ENCODE measurements at regions not wholly inside any gene's neighbourhood (a gene's known extent, or its start where the extent isn't known, plus 50 kb on each side); places are given as distances from the start of the nearest gene placed in this dataset.

DNA sequence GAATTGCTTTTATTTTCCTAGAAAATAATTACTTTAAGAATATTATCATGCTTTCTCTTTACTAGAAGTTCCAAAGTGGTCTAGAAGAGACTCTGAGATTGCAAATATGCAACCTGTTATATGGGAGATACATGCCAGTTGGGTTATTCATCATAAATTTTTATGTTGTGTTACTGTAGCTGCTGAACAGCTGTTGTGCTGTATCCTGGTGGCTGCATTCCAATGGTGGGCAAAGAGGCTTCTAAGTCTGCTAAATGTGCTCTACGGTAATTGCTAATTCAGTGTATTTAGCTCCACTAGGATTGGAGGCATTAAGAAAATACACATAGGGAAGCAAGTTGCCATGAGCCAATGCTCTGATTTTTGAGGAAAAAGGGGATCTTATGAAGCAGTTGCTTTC lies 409.0 kb downstream of the TUSC7 start:
- Mint-ChIP-seq H3K36me3 (no peaks in the 10 kb centered on the region), H3K9me3 (peaks cover 0 to 14% (median 2%) of the 10 kb centered on the region in 5 donors), H3K27ac (no peak overlapping the region), H3K4me1 (no peaks in the 10 kb centered on the region), H3K27me3 (no peaks in the 10 kb centered on the region), H3K4me3 (no peak overlapping the region)
- H3K36me3 ChIP-seq (ENCODE audit: insufficient read depth, low read length): no peaks in the 10 kb centered on the region
- no peak overlapping the region for H3K27ac ChIP-seq (ENCODE audit: low read depth, low read length)
- CTCF ChIA-PET: no interaction called here
- POLR2A ChIA-PET: no interaction called here
- DNase-seq: no peak
- H3K27me3 ChIP-seq (ENCODE audit: insufficient read depth, low read length, poor library complexity, severe bottlenecking): no peaks in the 10 kb centered on the region
- H3K9me3 ChIP-seq (ENCODE audit: low read length): no peaks in the 10 kb centered on the region
- H3K4me1 ChIP-seq (ENCODE audit: insufficient read depth, low read length): no peaks in the 10 kb centered on the region
- no peak overlapping the region for H3K4me3 ChIP-seq (ENCODE audit: low read length)

DNA sequence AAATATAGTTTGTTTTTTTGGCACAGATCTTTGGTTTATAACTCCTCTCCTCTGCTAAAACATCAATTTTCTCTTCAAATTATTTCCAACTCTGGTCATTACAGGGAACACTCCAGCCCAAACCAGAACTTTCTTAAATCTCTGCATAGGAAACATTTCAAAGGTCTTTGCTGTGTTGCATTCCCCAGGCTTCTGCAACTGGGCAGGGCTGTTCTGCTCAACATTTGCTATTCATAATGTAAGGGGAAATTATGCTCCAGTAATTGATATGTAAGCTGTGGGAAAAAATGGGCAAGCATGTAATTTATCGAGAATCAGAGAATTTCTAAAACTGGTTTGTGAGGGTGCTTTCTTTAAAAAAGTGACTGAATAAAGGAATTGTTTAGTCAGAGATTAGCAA lies 410.4 kb downstream of the TUSC7 start:
- H3K4me3 Mint-ChIP-seq: no peak overlapping the region
- H3K36me3 Mint-ChIP-seq: no peaks in the 10 kb centered on the region
- Histone ChIP-seq H3K9me3 (ENCODE audit: low read length) (no peaks in the 10 kb centered on the region), H3K4me1 (ENCODE audit: insufficient read depth, low read length) (no peaks in the 10 kb centered on the region), H3K4me3 (ENCODE audit: low read length) (no peak overlapping the region), H3K27me3 (ENCODE audit: insufficient read depth, low read length, poor library complexity, severe bottlenecking) (no peaks in the 10 kb centered on the region), H3K27ac (ENCODE audit: low read depth, low read length) (no peak overlapping the region), H3K36me3 (ENCODE audit: insufficient read depth, low read length) (no peaks in the 10 kb centered on the region)
- H3K27me3 Mint-ChIP-seq: no peaks in the 10 kb centered on the region
- POLR2A ChIA-PET: no interaction called here
- H3K4me1 Mint-ChIP-seq: no peaks in the 10 kb centered on the region
- H3K27ac Mint-ChIP-seq: no peak overlapping the region
- DNase-seq: no peak
- H3K9me3 Mint-ChIP-seq: peaks cover 0 to 11% (median 2%) of the 10 kb centered on the region in 5 donors
- CTCF ChIA-PET: no interaction called here

DNA sequence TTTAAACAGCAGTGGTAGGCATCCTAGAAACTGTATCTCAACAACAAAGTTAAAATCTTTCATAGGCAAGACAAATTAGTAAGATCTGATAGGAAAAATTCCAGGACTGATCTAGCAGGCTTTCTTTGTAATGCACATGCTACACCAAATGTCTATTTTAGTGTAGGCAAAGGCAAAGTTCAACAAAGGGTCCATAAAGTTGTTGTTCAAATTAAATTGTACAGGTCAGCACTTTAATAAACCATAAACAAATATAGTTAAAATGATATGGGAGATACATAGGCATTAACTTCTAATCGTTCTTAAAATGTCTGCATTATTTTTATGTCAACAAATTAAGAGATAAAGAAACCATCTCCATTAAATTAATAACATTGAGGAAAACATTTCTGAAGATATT lies 413.0 kb downstream of the TUSC7 start:
- Mint-ChIP-seq H3K9me3 (peaks cover 0 to 9% (median 0%) of the 10 kb centered on the region in 5 donors), H3K4me3 (no peak overlapping the region), H3K4me1 (no peaks in the 10 kb centered on the region), H3K36me3 (no peaks in the 10 kb centered on the region), H3K27me3 (no peaks in the 10 kb centered on the region), H3K27ac (no peak overlapping the region)
- Histone ChIP-seq H3K27ac (ENCODE audit: low read depth, low read length) (no peak overlapping the region), H3K36me3 (ENCODE audit: insufficient read depth, low read length) (no peaks in the 10 kb centered on the region), H3K4me3 (ENCODE audit: low read length) (no peak overlapping the region), H3K4me1 (ENCODE audit: insufficient read depth, low read length) (no peaks in the 10 kb centered on the region), H3K9me3 (ENCODE audit: low read length) (no peaks in the 10 kb centered on the region), H3K27me3 (ENCODE audit: insufficient read depth, low read length, poor library complexity, severe bottlenecking) (no peaks in the 10 kb centered on the region)
- ChIA-PET CTCF (no interaction called here), POLR2A (no interaction called here)
- no peak for DNase-seq

GRCh38 chr3:117126460-117126859 lies 416.9 kb downstream of the TUSC7 start:
- no peaks in the 10 kb centered on the region for H3K27me3 Mint-ChIP-seq
- no peaks in the 10 kb centered on the region for H3K36me3 ChIP-seq (ENCODE audit: insufficient read depth, low read length)
- H3K36me3 Mint-ChIP-seq: no peaks in the 10 kb centered on the region
- no peaks in the 10 kb centered on the region for H3K4me1 ChIP-seq (ENCODE audit: insufficient read depth, low read length)
- H3K4me1 Mint-ChIP-seq: no peaks in the 10 kb centered on the region
- no peak overlapping the region for H3K27ac ChIP-seq (ENCODE audit: low read depth, low read length)
- H3K27ac Mint-ChIP-seq: no peak overlapping the region
- H3K4me3 ChIP-seq (ENCODE audit: low read length): no peak overlapping the region
- H3K4me3 Mint-ChIP-seq: no peak overlapping the region
- ChIA-PET CTCF (no interaction called here), POLR2A (no interaction called here)
- H3K27me3 ChIP-seq (ENCODE audit: insufficient read depth, low read length, poor library complexity, severe bottlenecking): no peaks in the 10 kb centered on the region
- no peak for DNase-seq
- no peaks in the 10 kb centered on the region for H3K9me3 ChIP-seq (ENCODE audit: low read length)
- peaks cover 0 to 7% (median 0%) of the 10 kb centered on the region in 5 donors for H3K9me3 Mint-ChIP-seq

DNA sequence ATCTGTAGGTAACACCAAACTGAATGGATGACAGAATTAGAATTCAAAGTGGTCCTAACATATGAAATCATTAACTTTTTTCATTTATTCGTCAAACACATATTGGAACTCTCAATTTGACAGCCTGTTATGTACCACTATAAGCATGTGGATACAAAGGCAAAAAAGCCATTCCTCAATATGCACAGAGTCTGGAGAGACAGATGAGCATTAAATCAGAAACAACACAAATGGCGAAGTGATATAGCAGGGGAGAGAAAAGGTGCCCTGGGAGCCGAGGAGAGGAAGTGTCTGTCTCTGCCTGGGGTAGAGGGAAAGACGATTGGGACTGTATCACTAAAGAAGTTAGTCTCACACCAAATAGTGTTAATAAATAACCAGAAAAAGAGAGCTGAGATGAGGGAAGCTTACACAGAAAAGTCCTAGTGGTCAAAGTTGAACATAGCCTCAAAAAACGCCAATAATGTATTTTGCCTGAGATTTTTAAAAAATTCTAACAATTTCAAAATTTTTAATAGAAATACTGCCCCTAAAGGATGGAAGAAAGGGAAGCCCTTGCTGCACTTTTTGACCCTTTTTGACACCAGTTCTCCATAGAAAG lies 417.5 kb downstream of the TUSC7 start:
- Histone ChIP-seq H3K27ac (ENCODE audit: low read depth, low read length) (no peak overlapping the region), H3K4me1 (ENCODE audit: insufficient read depth, low read length) (no peaks in the 10 kb centered on the region), H3K27me3 (ENCODE audit: insufficient read depth, low read length, poor library complexity, severe bottlenecking) (no peaks in the 10 kb centered on the region), H3K9me3 (ENCODE audit: low read length) (no peaks in the 10 kb centered on the region), H3K4me3 (ENCODE audit: low read length) (no peak overlapping the region), H3K36me3 (ENCODE audit: insufficient read depth, low read length) (no peaks in the 10 kb centered on the region)
- peaks cover 0 to 7% (median 0%) of the 10 kb centered on the region in 5 donors for H3K9me3 Mint-ChIP-seq
- H3K4me3 Mint-ChIP-seq: no peak overlapping the region
- no peaks in the 10 kb centered on the region for H3K27me3 Mint-ChIP-seq
- H3K27ac Mint-ChIP-seq: no peak overlapping the region
- no peaks in the 10 kb centered on the region for H3K4me1 Mint-ChIP-seq
- DNase-seq: no peak
- CTCF ChIA-PET: no interaction called here
- POLR2A ChIA-PET: no interaction called here
- no peaks in the 10 kb centered on the region for H3K36me3 Mint-ChIP-seq

DNA sequence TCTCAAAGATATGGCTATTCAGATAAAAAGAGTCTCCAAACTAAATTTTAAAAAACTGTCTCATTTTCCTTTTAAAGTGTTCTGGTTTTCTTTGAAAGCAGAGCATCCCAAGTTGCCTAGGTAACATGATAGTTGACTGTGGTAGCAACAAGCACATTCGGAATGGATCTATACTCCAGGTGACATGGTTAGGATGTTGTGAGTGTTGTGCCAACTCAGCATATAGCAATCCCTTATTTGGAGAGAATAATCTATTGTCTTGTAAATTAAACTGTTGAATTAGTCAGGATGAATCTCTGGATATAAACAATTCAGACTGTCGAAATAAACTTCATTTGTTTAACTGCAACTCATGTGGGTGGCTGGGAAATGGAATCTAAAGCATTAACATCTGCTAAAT lies 418.6 kb downstream of the TUSC7 start:
- Mint-ChIP-seq H3K27ac (no peak overlapping the region), H3K4me3 (no peak overlapping the region), H3K27me3 (no peaks in the 10 kb centered on the region), H3K9me3 (peaks cover 0 to 7% (median 0%) of the 10 kb centered on the region in 5 donors), H3K36me3 (no peaks in the 10 kb centered on the region), H3K4me1 (no peaks in the 10 kb centered on the region)
- H3K27me3 ChIP-seq (ENCODE audit: insufficient read depth, low read length, poor library complexity, severe bottlenecking): no peaks in the 10 kb centered on the region
- no peaks in the 10 kb centered on the region for H3K4me1 ChIP-seq (ENCODE audit: insufficient read depth, low read length)
- ChIA-PET CTCF (no interaction called here), POLR2A (no interaction called here)
- H3K36me3 ChIP-seq (ENCODE audit: insufficient read depth, low read length): no peaks in the 10 kb centered on the region
- DNase-seq: no peak
- H3K9me3 ChIP-seq (ENCODE audit: low read length): no peaks in the 10 kb centered on the region
- H3K27ac ChIP-seq (ENCODE audit: low read depth, low read length): no peak overlapping the region
- H3K4me3 ChIP-seq (ENCODE audit: low read length): no peak overlapping the region

DNA sequence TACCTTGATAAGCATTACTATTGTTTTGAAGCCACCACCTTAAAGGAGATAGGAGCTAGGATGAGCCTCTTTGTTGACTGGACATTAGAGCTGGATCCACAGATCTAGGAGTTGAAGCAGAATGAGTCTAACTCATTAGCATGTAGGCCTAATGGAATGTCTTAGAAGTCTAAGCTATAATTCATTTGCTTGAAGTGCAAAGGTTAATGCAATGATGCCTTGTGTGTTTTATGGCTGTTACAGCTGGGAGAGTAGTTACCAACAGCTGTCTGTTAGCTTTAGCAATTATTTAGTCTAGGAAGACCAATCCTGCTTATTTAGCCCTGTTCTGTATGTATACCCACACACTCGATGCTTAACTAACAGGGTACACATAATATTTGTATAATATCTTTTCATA lies 419.3 kb downstream of the TUSC7 start:
- H3K4me3 Mint-ChIP-seq: no peak overlapping the region
- H3K27ac Mint-ChIP-seq: no peak overlapping the region
- H3K9me3 Mint-ChIP-seq: peaks cover 0 to 7% (median 0%) of the 10 kb centered on the region in 5 donors
- ChIA-PET CTCF (no interaction called here), POLR2A (no interaction called here)
- Histone ChIP-seq H3K4me1 (ENCODE audit: insufficient read depth, low read length) (no peaks in the 10 kb centered on the region), H3K4me3 (ENCODE audit: low read length) (no peak overlapping the region), H3K27ac (ENCODE audit: low read depth, low read length) (no peak overlapping the region), H3K27me3 (ENCODE audit: insufficient read depth, low read length, poor library complexity, severe bottlenecking) (no peaks in the 10 kb centered on the region), H3K36me3 (ENCODE audit: insufficient read depth, low read length) (no peaks in the 10 kb centered on the region), H3K9me3 (ENCODE audit: low read length) (no peaks in the 10 kb centered on the region)
- no peaks in the 10 kb centered on the region for H3K27me3 Mint-ChIP-seq
- no peaks in the 10 kb centered on the region for H3K36me3 Mint-ChIP-seq
- no peak for DNase-seq
- no peaks in the 10 kb centered on the region for H3K4me1 Mint-ChIP-seq

DNA sequence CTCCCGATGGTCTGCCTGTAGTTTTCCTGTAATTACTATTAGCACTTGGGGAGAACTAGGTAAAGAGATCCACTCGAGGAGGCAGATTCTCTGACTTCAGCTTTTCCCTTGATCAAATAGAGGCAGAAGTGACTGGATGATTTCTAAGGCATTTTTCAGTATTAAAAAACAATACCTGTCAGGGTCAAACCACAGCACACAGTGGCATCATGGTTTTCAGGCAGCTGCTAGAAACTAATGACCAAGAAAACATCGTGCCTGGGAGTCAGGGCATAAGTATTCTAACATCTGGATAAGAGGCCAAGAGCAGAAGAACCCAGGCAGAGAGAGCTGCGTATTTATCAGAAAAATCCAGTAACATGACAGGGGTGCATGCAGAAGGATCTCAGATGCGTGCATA lies 419.9 kb downstream of the TUSC7 start:
- no peaks in the 10 kb centered on the region for H3K27me3 Mint-ChIP-seq
- no peak for DNase-seq
- Histone ChIP-seq H3K27ac (ENCODE audit: low read depth, low read length) (no peak overlapping the region), H3K9me3 (ENCODE audit: low read length) (no peaks in the 10 kb centered on the region), H3K4me3 (ENCODE audit: low read length) (no peak overlapping the region), H3K36me3 (ENCODE audit: insufficient read depth, low read length) (no peaks in the 10 kb centered on the region), H3K4me1 (ENCODE audit: insufficient read depth, low read length) (no peaks in the 10 kb centered on the region), H3K27me3 (ENCODE audit: insufficient read depth, low read length, poor library complexity, severe bottlenecking) (no peaks in the 10 kb centered on the region)
- no peaks in the 10 kb centered on the region for H3K36me3 Mint-ChIP-seq
- CTCF ChIA-PET: no interaction called here
- no peak overlapping the region for H3K4me3 Mint-ChIP-seq
- H3K27ac Mint-ChIP-seq: no peak overlapping the region
- POLR2A ChIA-PET: no interaction called here
- no peaks in the 10 kb centered on the region for H3K4me1 Mint-ChIP-seq
- peaks cover 0 to 7% (median 0%) of the 10 kb centered on the region in 5 donors for H3K9me3 Mint-ChIP-seq

DNA sequence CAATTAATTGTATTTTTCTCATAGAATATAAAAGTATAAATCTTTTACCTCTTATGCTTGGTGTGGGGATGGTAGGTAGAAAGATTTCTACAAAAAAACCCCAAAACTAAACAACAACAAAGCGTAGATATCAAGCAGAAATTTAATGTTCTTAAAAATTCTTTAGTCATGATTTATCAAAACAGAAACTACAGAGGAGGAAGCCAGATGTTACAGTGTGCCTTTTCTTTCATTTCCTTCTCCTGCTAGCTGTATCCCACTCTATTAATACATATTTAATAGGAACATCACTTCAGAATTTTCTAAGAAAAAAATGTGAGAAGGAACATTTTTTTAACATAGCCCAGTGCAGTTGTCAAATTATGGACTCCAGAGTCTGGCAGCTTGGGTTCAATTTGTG lies 420.6 kb downstream of the TUSC7 start:
- POLR2A ChIA-PET: no interaction called here
- H3K4me1 Mint-ChIP-seq: no peaks in the 10 kb centered on the region

More for the DNA sequence above, 420.6 kb downstream of the TUSC7 start:
- no peaks in the 10 kb centered on the region for H3K9me3 ChIP-seq (ENCODE audit: low read length)
- H3K27ac ChIP-seq (ENCODE audit: low read depth, low read length): no peak overlapping the region
- H3K36me3 Mint-ChIP-seq: no peaks in the 10 kb centered on the region
- H3K4me3 ChIP-seq (ENCODE audit: low read length): no peak overlapping the region
- H3K36me3 ChIP-seq (ENCODE audit: insufficient read depth, low read length): no peaks in the 10 kb centered on the region
- no peaks in the 10 kb centered on the region for H3K27me3 Mint-ChIP-seq
- CTCF ChIA-PET: no interaction called here
- no peaks in the 10 kb centered on the region for H3K27me3 ChIP-seq (ENCODE audit: insufficient read depth, low read length, poor library complexity, severe bottlenecking)
- DNase-seq: no peak
- H3K4me1 ChIP-seq (ENCODE audit: insufficient read depth, low read length): no peaks in the 10 kb centered on the region
- no peak overlapping the region for H3K27ac Mint-ChIP-seq
- peaks cover 0 to 7% (median 0%) of the 10 kb centered on the region in 5 donors for H3K9me3 Mint-ChIP-seq
- H3K4me3 Mint-ChIP-seq: no peak overlapping the region

Measured in CD8-positive, alpha-beta memory T cell (primary cell).